A673 (cell line): ENCODE measurements at regions not wholly inside any gene's neighbourhood (a gene's known extent, or its start where the extent isn't known, plus 50 kb on each side); places are given as distances from the start of the nearest gene placed in this dataset.

Experiments
- BruUV-seq: library from RNA; stranded (reverse); fragments of 400-500 nt; replicated peaks from 2 replicates; lab custom pipeline; 2021; lab: Mats Ljungman, UMichigan
- CTCF ChIA-PET: fragments of 300-600 bp; sonication (Branson Sonifier 250); formaldehyde crosslinking; loops from one replicate; lab custom pipeline; 2022; ENCODE audit warnings: antibody characterized with exemption; lab: Charles Lee
- POLR2A ChIA-PET: fragments of 300-600 bp; sonication (Branson Sonifier 250); formaldehyde crosslinking; loops from one replicate; lab custom pipeline; 2022; ENCODE audit warnings: antibody characterized with exemption; ENCODE audit not compliant: low non-redundant PET; lab: Charles Lee
- DNase-seq: peaks from one replicate; pipeline ENCODE4 v3.0.0-alpha.2; 2015; ENCODE audit warnings: low spot score
- H3K27ac ChIP-seq: fragments of 200-600 bp; sonication (generic); 2 replicates; pipeline ENCODE4 v1.5.1; 2016; ENCODE audit warnings: mixed run types, low read depth, mild to moderate bottlenecking, mixed read lengths, antibody characterized with exemption, low read length; ENCODE audit not compliant: poor library complexity, severe bottlenecking
- H3K27me3 ChIP-seq: fragments of 200-600 bp; sonication (generic); replicated peaks from 2 replicates; pipeline ENCODE4 v1.6.1; 2017; ENCODE audit warnings: mixed run types, low read depth, mild to moderate bottlenecking, mixed read lengths, antibody characterized with exemption, low read length; ENCODE audit not compliant: insufficient read depth, poor library complexity
- H3K36me3 ChIP-seq: fragments of 200-600 bp; sonication (generic); 2 replicates; pipeline ENCODE4 v1.6.1; 2016; ENCODE audit warnings: mixed run types, mild to moderate bottlenecking, mixed read lengths, antibody characterized with exemption, low read length; ENCODE audit not compliant: insufficient read depth, poor library complexity, severe bottlenecking
- H3K4me1 ChIP-seq: fragments of 200-600 bp; sonication (generic); 2 replicates; pipeline ENCODE4 v1.6.1; 2017; ENCODE audit warnings: mixed run types, mild to moderate bottlenecking, mixed read lengths, antibody characterized with exemption, low read length; ENCODE audit not compliant: insufficient read depth, poor library complexity, severe bottlenecking
- H3K4me3 ChIP-seq: fragments of 200-600 bp; sonication (generic); 2 replicates; pipeline ENCODE4 v1.5.1; 2016; ENCODE audit warnings: low read depth, mixed run types, mild to moderate bottlenecking, mixed read lengths, low read length; ENCODE audit not compliant: poor library complexity, severe bottlenecking
- H3K9me3 ChIP-seq: fragments of 200-600 bp; sonication (generic); 2 replicates; pipeline ENCODE4 v1.6.1; 2016; ENCODE audit warnings: mixed run types, low read depth, mild to moderate bottlenecking, mixed read lengths, antibody characterized with exemption, low read length; ENCODE audit not compliant: poor library complexity, severe bottlenecking
- CTCF ChIP-seq: fragments of 300-800, 200-600 bp; sonication (generic); conservative IDR thresholded peaks from 2 replicates; pipeline ENCODE4 v1.5.1; 2017; ENCODE audit warnings: low read depth, mild to moderate bottlenecking, antibody characterized with exemption, low read length, moderate library complexity, mixed read lengths
- EZH2 ChIP-seq: fragments of 200-600 bp; sonication (generic); IDR thresholded peaks from 2 replicates; pipeline ENCODE4 v1.6.1; 2017; ENCODE audit warnings: borderline replicate concordance, low read depth, mild to moderate bottlenecking, mixed read lengths, antibody characterized with exemption, low read length; ENCODE audit not compliant: poor library complexity, severe bottlenecking
- intact Hi-C: fragments of 100-400 bp; cut with micrococcal nuclease; formaldehyde crosslinking; loops from one replicate; pipeline ENCODE4 v1.10.0; 2022; ENCODE audit not compliant: unreplicated experiment

DNA sequence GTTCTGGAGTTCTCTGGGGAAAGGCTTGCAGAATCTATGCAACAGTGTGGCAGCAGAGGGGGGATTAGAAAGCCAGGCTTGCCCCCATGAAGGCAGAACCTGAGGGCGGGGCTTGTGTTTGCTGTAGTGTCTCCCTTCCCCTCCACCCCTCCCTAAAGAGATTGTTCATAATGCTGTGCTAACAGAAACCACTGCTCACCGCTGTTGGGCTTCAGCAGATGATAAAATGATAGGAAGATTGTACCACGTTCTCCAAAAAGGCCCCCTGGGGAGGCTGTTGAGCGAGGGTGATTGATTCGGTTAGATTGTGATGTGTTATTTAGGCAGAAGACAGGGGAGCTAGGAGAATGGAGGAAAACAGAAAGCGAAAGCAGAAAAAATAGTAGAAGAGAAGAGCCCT, 215.2 kb upstream of the NCAM1 start:
- Histone ChIP-seq H3K4me1 (no peaks in the 10 kb centered on the region), H3K9me3 (no peaks in the 10 kb centered on the region), H3K27ac (no peak overlapping the region), H3K36me3 (no peaks in the 10 kb centered on the region), H3K4me3 (no peak overlapping the region), H3K27me3 (peaks cover 6% of the 10 kb centered on the region)
- DNase-seq: peak; percentile 2
- ChIA-PET POLR2A (no interaction called here), CTCF (no interaction called here)
- intact Hi-C loops: no loop called here
- TF ChIP-seq CTCF (no peak), EZH2 (no peak)
- BruUV-seq: no TSS peak

GRCh38 chr11:112748252-112748651, 213.0 kb upstream of the NCAM1 start:
- Histone ChIP-seq H3K27ac (no peak overlapping the region), H3K4me1 (no peaks in the 10 kb centered on the region), H3K9me3 (no peaks in the 10 kb centered on the region), H3K4me3 (no peak overlapping the region), H3K36me3 (no peaks in the 10 kb centered on the region), H3K27me3 (peaks cover 6% of the 10 kb centered on the region)
- ChIA-PET POLR2A (no interaction called here), CTCF (no interaction called here)
- BruUV-seq: no TSS peak
- no peak for DNase-seq
- TF ChIP-seq EZH2 (no peak), CTCF (no peak)
- intact Hi-C loops: no loop called here

- no peak overlapping the region for H3K27ac ChIP-seq
- DNase-seq: no peak
- ChIA-PET POLR2A (no interaction called here), CTCF (no interaction called here)
- H3K36me3 ChIP-seq: no peaks in the 10 kb centered on the region
- no peaks in the 10 kb centered on the region for H3K4me1 ChIP-seq
- intact Hi-C loops: no loop called here
- H3K9me3 ChIP-seq: no peaks in the 10 kb centered on the region
- no peak for TF ChIP-seq EZH2
- no peak for TF ChIP-seq CTCF
- BruUV-seq: no TSS peak
- peaks cover 4% of the 10 kb centered on the region for H3K27me3 ChIP-seq
- H3K4me3 ChIP-seq: no peak overlapping the region
Measured at GRCh38 chr11:112748713-112749543, 212.3 kb upstream of the NCAM1 start.
